ENCODE measurements at regions not wholly inside any gene's neighbourhood (a gene's known extent, or its start where the extent isn't known, plus 50 kb on each side); places are given as distances from the start of the nearest gene placed in this dataset.
A peak's percentile ranks its signal among the peaks of the same experiment; 100 is the strongest.

DNA sequence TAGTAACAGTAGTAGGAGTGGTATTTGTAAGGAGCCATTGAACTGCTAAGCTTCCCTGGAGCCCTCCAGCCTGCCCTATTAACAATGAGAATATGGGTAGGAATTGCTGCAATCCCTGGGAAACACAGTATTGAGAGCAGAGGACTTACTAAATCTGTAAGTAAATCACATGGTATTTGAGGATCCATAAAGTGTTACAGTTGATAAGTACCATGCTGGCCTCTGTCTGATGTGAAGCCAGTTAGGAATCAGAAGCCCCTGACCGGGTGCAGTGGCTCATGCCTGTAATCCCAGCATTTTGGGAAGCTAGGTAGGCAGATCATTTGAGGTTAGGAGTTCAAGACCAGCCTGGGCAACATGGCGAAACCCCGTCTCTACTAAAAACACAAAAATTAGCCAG lies 224.6 kb downstream of the C1D start:
- no peak for DNase-seq (ENCODE audit: low spot score)
- in situ Hi-C loops (cut with MboI; ENCODE audit: low pct_unique_long_range_greater_than_20kb, low sequenced_read_pairs, unreplicated experiment): no loop called here
- TF ChIP-seq CTCF (IDR thresholded peaks at IDR 0.05; ENCODE audit: extremely low read depth, insufficient read depth, missing control alignments): no peak

GRCh38 chr2:67839242-67839641 lies 223.6 kb downstream of the C1D start:
- in situ Hi-C loops (cut with MboI; ENCODE audit: low pct_unique_long_range_greater_than_20kb, low sequenced_read_pairs, unreplicated experiment): no loop called here
- DNase-seq (ENCODE audit: low spot score): no peak
- TF ChIP-seq CTCF (IDR thresholded peaks at IDR 0.05; ENCODE audit: extremely low read depth, insufficient read depth, missing control alignments): no peak

DNA sequence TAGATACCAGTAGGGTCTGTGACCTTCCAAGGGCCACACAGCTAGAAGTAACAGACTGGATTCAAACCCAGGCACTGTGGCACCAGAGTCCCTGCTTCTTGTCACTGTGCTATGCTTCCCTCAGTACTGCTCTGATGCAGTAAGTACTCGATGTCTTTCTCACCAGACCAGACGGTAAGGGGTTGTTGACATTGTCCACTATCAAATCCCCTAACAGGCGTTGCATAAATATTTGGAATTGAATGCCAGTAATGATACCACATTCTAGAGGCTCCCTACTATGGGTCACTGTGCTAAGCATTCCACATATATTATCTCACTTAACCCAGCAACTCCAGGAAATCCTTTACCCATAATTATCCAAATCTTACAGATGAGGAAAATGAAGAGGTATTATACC lies 223.1 kb downstream of the C1D start:
- no peak for DNase-seq (ENCODE audit: low spot score)
- in situ Hi-C loops (cut with MboI; ENCODE audit: low pct_unique_long_range_greater_than_20kb, low sequenced_read_pairs, unreplicated experiment): no loop called here
- no peak for TF ChIP-seq CTCF (IDR thresholded peaks at IDR 0.05; ENCODE audit: extremely low read depth, insufficient read depth, missing control alignments)

DNA sequence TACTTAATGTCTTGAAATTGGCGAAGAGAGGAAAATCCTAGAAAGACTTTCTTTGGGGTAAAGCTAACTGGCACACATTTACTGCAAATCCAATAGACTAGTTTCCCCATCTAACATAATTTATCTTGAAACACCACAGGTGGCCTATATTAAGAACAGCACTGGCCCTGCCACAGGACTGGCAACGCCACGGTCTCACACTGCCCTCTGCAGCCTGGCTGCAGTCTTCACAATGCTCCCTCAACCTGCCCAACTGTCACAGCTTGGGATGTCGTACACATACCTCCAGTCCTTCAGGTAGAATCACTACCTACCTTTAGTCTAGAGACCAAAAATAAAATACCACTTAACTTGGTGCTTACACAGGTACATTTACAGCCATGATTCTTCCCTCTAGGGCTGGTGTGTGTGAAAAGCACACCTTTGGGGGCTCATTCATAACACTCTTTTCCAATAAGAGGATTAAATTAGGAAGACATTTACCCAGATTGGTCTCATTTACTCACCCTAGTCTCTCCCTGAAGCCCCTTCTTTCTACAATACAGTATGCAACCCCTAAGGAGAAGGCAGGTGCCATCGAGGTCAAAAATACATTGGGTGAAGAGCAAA lies 222.2 kb downstream of the C1D start:
- peak; percentile 67 for TF ChIP-seq CTCF (IDR thresholded peaks at IDR 0.05; ENCODE audit: extremely low read depth, insufficient read depth, missing control alignments)
- in situ Hi-C loops (cut with MboI; ENCODE audit: low pct_unique_long_range_greater_than_20kb, low sequenced_read_pairs, unreplicated experiment): no loop called here
- peak; percentile 31 for DNase-seq (ENCODE audit: low spot score)

DNA sequence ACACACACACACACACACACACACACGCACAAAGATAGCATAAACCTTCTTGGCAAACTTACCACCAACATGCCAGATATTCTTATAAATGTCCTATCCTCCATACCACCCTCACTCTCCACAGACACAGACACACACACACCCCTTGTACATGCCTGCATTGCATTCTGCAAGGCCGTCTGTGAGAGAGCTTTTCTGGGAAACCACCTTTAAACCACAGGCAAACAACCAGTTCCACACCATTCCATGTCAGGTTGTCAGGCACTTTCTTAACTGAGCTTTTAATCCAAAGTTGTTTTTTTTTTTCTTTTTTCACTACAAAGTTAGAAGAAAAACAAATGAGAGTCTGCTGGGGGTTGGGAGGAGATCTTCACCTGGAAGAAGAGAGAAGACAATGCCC lies 221.1 kb downstream of the C1D start:
- TF ChIP-seq CTCF (IDR thresholded peaks at IDR 0.05; ENCODE audit: extremely low read depth, insufficient read depth, missing control alignments): no peak
- in situ Hi-C loops (cut with MboI; ENCODE audit: low pct_unique_long_range_greater_than_20kb, low sequenced_read_pairs, unreplicated experiment): no loop called here
- DNase-seq (ENCODE audit: low spot score): no peak

- TF ChIP-seq CTCF (IDR thresholded peaks at IDR 0.05; ENCODE audit: extremely low read depth, insufficient read depth, missing control alignments): no peak
- in situ Hi-C loops (cut with MboI; ENCODE audit: low pct_unique_long_range_greater_than_20kb, low sequenced_read_pairs, unreplicated experiment): no loop called here
- no peak for DNase-seq (ENCODE audit: low spot score)
Measured at GRCh38 chr2:67842375-67842959, 220.3 kb downstream of the C1D start.
